B cell (primary cell): ENCODE measurements at regions not wholly inside any gene's neighbourhood (a gene's known extent, or its start where the extent isn't known, plus 50 kb on each side); places are given as distances from the start of the nearest gene placed in this dataset.

Experiments used
- ATAC-seq: fragments of 200-7000 bp; cut with Tn5 transposase; one replicate; pipeline ENCODE4 v1.10.0; 2021; ENCODE audit warnings: low read depth, mild to moderate bottlenecking, moderate number of reproducible peaks, moderate library complexity
- CTCF ChIA-PET: fragments of 350-600 bp; sonication (Branson Sonifier 250); formaldehyde crosslinking; loops from one replicate; lab custom pipeline; 2021; ENCODE audit warnings: antibody characterized with exemption, inconsistent platforms; lab: Charles Lee
- POLR2A ChIA-PET: fragments of 350-600 bp; sonication (Branson Sonifier 250); formaldehyde crosslinking; loops from one replicate; lab custom pipeline; 2021; ENCODE audit warnings: antibody characterized with exemption; lab: Charles Lee
- DNase-seq: peaks from one replicate; pipeline ENCODE4 v3.0.0; 2013
- H2AFZ ChIP-seq: 2 replicates; pipeline ENCODE4 v1.6.1; 2012; ENCODE audit warnings: mild to moderate bottlenecking, low read depth, low read length; ENCODE audit not compliant: insufficient read depth, poor library complexity, severe bottlenecking
- H3K27ac ChIP-seq, 2 donors: 1 replicate in 1 of 2; 2 replicates in 1 of 2; pipeline ENCODE4 v1.5.1; 2012 to 2013; ENCODE audit warnings: low read length in 2 of 2, mild to moderate bottlenecking in 2 of 2, moderate library complexity in 1 of 2
- H3K27me3 ChIP-seq, 4 experiments: fragments of 200-600 bp in 1 of 4; sonication (generic) in 1 of 4; replicated peaks in 1 of 4; 1 replicate in 2 of 4; 2 replicates in 2 of 4; pipeline versions ENCODE4 v1.6.1 to v1.7.0; 2013 to 2016; ENCODE audit warnings: low read length in 3 of 4, mild to moderate bottlenecking in 2 of 4, mixed read lengths in 1 of 4, moderate library complexity in 1 of 4; ENCODE audit not compliant: insufficient read depth in 4 of 4, control insufficient read depth in 3 of 4; ENCODE audit errors: control extremely low read depth in 1 of 4
- H3K36me3 ChIP-seq, 2 experiments: replicated peaks in 1 of 2; 1 replicate in 1 of 2; 2 replicates in 1 of 2; pipeline versions ENCODE4 v1.6.1 to v1.7.1; 2013; ENCODE audit warnings: low read length in 1 of 2; ENCODE audit not compliant: insufficient read depth in 2 of 2, control insufficient read depth in 1 of 2; ENCODE audit errors: control extremely low read depth in 1 of 2, extremely low read depth in 1 of 2
- H3K4me1 ChIP-seq, 2 donors: fragments of 200-600 bp in 1 of 2; sonication (generic) in 1 of 2; 1 replicate in 1 of 2; 2 replicates in 1 of 2; pipeline versions ENCODE4 v1.5.1 to v1.6.1; 2013 to 2017; ENCODE audit warnings: low read length in 2 of 2; ENCODE audit not compliant: control insufficient read depth in 2 of 2, insufficient read depth in 2 of 2
- H3K4me2 ChIP-seq: replicated peaks from 2 replicates; pipeline ENCODE3; 2012; ENCODE audit warnings: mild to moderate bottlenecking, low read depth, low read length; ENCODE audit not compliant: poor library complexity, severe bottlenecking
- H3K4me3 ChIP-seq, 5 experiments: fragments of 200-600 bp in 1 of 5; sonication (generic) in 1 of 5; 1 replicate in 3 of 5; 2 replicates in 2 of 5; pipeline versions ENCODE4 v1.5.1 to v1.7.0; 2011 to 2016; ENCODE audit warnings: low read length in 4 of 5, mild to moderate bottlenecking in 4 of 5, low read depth in 2 of 5, control low read depth in 1 of 5, moderate library complexity in 1 of 5; ENCODE audit not compliant: insufficient read depth in 1 of 5; ENCODE audit errors: control extremely low read depth in 1 of 5, extremely low read depth in 1 of 5
- H3K79me2 ChIP-seq: fragments of 200-600 bp; sonication (generic); one replicate; pipeline ENCODE4 v1.6.0; 2016; ENCODE audit warnings: low read length; ENCODE audit not compliant: control insufficient read depth, insufficient read depth
- H3K9ac ChIP-seq: fragments of 200-600 bp; sonication (generic); 2 replicates; pipeline ENCODE4 v1.6.1; 2017; ENCODE audit warnings: mild to moderate bottlenecking, low read length, moderate library complexity
- H3K9me3 ChIP-seq, 3 donors: one replicate each; pipeline versions ENCODE4 v1.6.1 to v1.7.1; 2013; ENCODE audit warnings: low read length in 2 of 3; ENCODE audit not compliant: control insufficient read depth in 2 of 3, insufficient read depth in 1 of 3; ENCODE audit errors: control extremely low read depth in 1 of 3
- H4K20me1 ChIP-seq: 2 replicates; pipeline ENCODE4 v1.6.0; 2012; ENCODE audit warnings: mild to moderate bottlenecking, low read length; ENCODE audit not compliant: insufficient read depth, control insufficient read depth, poor library complexity, severe bottlenecking
- H3K27ac Mint-ChIP-seq: one replicate; pipeline ENCODE4 v1.8.0; 2021; ENCODE audit warnings: mixed read lengths
- H3K27me3 Mint-ChIP-seq: one replicate; pipeline ENCODE4 v1.8.0; 2021; ENCODE audit warnings: mixed read lengths
- H3K4me1 Mint-ChIP-seq: one replicate; pipeline ENCODE4 v1.8.0; 2021; ENCODE audit warnings: mixed read lengths
- H3K4me3 Mint-ChIP-seq: one replicate; pipeline ENCODE4 v1.8.0; 2021; ENCODE audit warnings: mixed read lengths
- H3K9me3 Mint-ChIP-seq: one replicate; pipeline ENCODE4 v1.8.0; 2022; ENCODE audit warnings: mixed read lengths; ENCODE audit not compliant: insufficient read depth
- EZH2 ChIP-seq: IDR thresholded peaks from 2 replicates; pipeline ENCODE4 v1.6.1; 2012; ENCODE audit warnings: borderline replicate concordance, low read depth, mild to moderate bottlenecking, moderate library complexity, low read length; ENCODE audit not compliant: insufficient read depth, poor library complexity, severe bottlenecking
- whole genome bisulfite sequencing: methylation state at CpG from one replicate; pipeline ENCODE4 v1.1.5; 2013; ENCODE audit warnings: missing lambda C conversion rate; ENCODE audit not compliant: insufficient coverage; 5-methylcytosine and 5-hydroxymethylcytosine counted together
- intact Hi-C: fragments of 100-400 bp; cut with micrococcal nuclease; formaldehyde crosslinking; loops from one replicate; pipeline ENCODE4 v1.10.0; 2022
- TF ChIP-seq, protein P1 (sequence below): fragments of 200-600 bp; IDR thresholded peaks from one replicate; pipeline ENCODE4 v1.8.0; 2022; ENCODE audit warnings: antibody characterized with exemption, mild to moderate bottlenecking

DNA sequence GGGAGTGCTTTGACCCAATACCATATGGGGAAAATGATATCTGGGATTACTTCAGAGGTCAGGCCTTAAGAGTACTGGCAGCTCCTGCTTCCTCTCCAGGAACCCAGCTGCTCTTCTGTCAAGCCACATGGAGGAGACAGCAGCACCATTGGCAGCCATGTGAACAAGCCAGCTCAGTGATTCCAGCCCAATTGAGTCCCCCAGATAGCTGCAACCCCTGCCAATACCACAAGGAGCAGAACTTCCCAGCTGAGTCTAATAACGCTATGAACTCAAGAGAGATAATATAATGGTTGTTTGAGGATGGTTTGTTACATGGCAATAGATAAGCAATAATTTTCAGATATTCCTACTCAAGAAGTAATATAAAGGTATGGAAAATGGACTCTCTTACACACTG, 126.8 kb upstream of the CPNE4 start:
- no peak overlapping the region for H3K4me2 ChIP-seq
- no peak overlapping the region for H3K4me3 Mint-ChIP-seq
- no peak for DNase-seq
- no peaks in the 10 kb centered on the region for H3K9me3 Mint-ChIP-seq
- H3K27me3 ChIP-seq, result no peaks in the 10 kb centered on the region
- H3K4me1 Mint-ChIP-seq, result no peaks in the 10 kb centered on the region
- no peak overlapping the region for H3K27ac ChIP-seq
- ChIA-PET CTCF (no interaction called here), POLR2A (no interaction called here)
- H3K79me2 ChIP-seq, result no peaks in the 10 kb centered on the region
- no peaks in the 10 kb centered on the region for H3K9me3 ChIP-seq
- no peak overlapping the region for H3K9ac ChIP-seq
- no peak overlapping the region for H3K27ac Mint-ChIP-seq
- no peak for ATAC-seq
- TF ChIP-seq EZH2, result no peak
- TF ChIP-seq, protein P1, sequence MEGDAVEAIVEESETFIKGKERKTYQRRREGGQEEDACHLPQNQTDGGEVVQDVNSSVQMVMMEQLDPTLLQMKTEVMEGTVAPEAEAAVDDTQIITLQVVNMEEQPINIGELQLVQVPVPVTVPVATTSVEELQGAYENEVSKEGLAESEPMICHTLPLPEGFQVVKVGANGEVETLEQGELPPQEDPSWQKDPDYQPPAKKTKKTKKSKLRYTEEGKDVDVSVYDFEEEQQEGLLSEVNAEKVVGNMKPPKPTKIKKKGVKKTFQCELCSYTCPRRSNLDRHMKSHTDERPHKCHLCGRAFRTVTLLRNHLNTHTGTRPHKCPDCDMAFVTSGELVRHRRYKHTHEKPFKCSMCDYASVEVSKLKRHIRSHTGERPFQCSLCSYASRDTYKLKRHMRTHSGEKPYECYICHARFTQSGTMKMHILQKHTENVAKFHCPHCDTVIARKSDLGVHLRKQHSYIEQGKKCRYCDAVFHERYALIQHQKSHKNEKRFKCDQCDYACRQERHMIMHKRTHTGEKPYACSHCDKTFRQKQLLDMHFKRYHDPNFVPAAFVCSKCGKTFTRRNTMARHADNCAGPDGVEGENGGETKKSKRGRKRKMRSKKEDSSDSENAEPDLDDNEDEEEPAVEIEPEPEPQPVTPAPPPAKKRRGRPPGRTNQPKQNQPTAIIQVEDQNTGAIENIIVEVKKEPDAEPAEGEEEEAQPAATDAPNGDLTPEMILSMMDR, result no peak
- H4K20me1 ChIP-seq, result no peaks in the 10 kb centered on the region
- no peak overlapping the region for H3K4me3 ChIP-seq
- no peaks in the 10 kb centered on the region for H3K36me3 ChIP-seq
- no peak overlapping the region for H2AFZ ChIP-seq
- intact Hi-C loops, result no loop called here
- peaks cover 20% of the 10 kb centered on the region for H3K27me3 Mint-ChIP-seq
- WGBS, result no CpG with 5 or more reads among the region's 1 CpG
- no peaks in the 10 kb centered on the region for H3K4me1 ChIP-seq

DNA sequence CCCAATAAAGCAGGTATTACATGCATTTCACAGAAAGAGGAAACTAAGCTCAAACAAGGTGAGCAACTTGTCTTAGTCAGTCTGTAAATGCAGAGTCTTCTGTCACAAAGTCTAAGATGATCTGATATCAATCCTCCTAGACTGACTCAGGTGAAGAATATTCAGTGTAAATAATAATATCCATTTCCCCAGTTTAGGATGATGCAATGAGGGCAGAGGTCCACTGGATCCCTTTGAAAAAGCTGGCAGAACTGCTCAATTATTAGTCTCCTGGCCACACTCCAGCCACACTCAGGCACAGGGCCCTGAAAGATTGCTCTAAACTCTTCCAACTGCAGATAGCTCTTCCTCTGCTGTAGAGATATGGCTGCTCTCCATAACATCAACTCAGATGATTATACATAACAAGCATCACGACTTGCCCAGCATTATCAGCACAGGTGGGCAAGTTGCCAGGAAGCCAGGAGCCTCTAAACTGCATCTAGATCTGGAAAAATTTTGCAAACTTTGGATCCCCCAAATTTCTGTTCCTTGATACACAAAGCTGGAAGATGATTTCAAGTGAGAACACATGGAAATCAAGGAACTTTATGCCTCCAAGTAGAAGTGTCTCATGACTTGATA, 129.8 kb upstream of the CPNE4 start:
- Histone ChIP-seq H3K9ac (no peak overlapping the region), H3K27me3 (no peaks in the 10 kb centered on the region), H3K4me3 (no peak overlapping the region), H3K4me1 (no peaks in the 10 kb centered on the region), H3K27ac (no peak overlapping the region), H3K79me2 (no peaks in the 10 kb centered on the region), H2AFZ (no peak overlapping the region), H3K9me3 (no peaks in the 10 kb centered on the region), H3K4me2 (no peak overlapping the region), H4K20me1 (no peaks in the 10 kb centered on the region), H3K36me3 (no peaks in the 10 kb centered on the region)
- POLR2A ChIA-PET, result no interaction called here
- no peaks in the 10 kb centered on the region for H3K9me3 Mint-ChIP-seq
- CTCF ChIA-PET, result no interaction called here
- intact Hi-C loops, result no loop called here
- no peak for TF ChIP-seq EZH2
- TF ChIP-seq, protein P1, result no peak
- WGBS, result 60% methylated on average over 1 of the region's 1 CpG
- DNase-seq (no peak), ATAC-seq (no peak)
- peaks cover 18% of the 10 kb centered on the region for H3K27me3 Mint-ChIP-seq
- no peak overlapping the region for H3K27ac Mint-ChIP-seq
- no peaks in the 10 kb centered on the region for H3K4me1 Mint-ChIP-seq
- no peak overlapping the region for H3K4me3 Mint-ChIP-seq
